NCI-H1417 (cell line): ENCODE measurements at regions not wholly inside any gene's neighbourhood (a gene's known extent, or its start where the extent isn't known, plus 50 kb on each side); places are given as distances from the start of the nearest gene placed in this dataset.
A peak's percentile ranks its signal among the peaks of the same experiment; 100 is the strongest.

ENCODE experiments used
- DNase-seq, 3 experiments: peaks; one replicate each; lab custom pipeline; 2025; lab: John Stamatoyannopoulos, UW

GRCh38 chr5:164680812-164681520 lies 1175.5 kb downstream of the MAT2B start:
- no peak for DNase-seq

DNA sequence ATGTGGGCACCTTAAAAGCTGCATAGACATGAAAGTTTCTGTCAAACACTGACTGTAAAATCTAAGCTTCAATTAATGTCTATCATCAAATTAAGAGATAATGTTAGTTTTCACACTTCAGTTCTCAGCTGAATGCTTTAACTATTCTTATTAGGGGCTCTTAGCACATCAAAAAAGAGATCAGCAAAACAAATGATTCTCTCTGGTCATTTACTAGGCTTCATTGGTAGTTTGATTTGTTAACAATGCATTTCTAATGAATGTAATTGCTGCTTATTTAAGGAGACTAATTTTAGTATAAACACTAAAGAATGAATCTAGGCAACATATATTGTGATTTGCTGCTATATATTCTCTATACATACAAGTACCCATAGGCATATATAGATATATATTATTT lies 1182.0 kb downstream of the MAT2B start:
- no peak for DNase-seq

DNA sequence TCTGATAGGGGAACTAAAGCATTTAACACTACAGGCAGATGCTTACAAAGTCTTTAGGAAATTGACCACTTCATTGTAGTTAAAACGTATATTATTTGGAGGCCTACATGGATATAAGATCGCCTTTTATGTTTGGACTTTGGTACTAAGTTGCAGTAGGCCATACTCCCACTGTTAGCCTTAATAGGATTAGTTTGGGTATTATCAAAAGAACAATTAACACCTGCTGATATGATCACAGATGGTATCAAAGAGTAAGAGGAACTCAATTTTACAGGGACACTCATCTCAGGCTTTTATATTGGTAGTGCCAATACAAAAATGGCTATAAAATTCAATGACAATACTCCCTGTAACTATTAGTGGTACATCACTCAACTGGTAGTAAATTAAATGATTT lies 1183.0 kb downstream of the MAT2B start:
- DNase-seq: peak in 1 of 3 experiments; percentile 63

GRCh38 chr5:164708831-164709230 lies 1203.4 kb downstream of the MAT2B start:
- DNase-seq: peak in 2 of 3 experiments; percentile 18 to 69

DNA sequence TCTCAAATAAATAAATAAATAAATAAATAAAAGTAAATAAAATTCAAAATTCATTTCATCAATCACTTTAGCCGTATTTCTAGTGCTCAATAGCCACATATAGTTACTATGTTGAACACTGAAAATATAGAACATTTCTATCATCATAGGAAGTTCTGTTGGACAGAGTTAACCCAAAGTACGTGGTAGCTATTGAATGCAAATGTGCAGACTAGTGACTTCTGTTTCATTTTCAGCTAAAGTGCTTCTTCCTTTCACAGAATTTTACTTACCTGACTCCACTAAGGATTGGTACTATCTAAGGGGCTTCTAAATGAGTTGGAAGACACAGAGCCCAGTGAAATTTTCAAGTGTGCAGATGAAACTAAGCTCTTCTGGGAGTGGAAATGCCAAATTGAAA lies 1208.3 kb downstream of the MAT2B start:
- no peak for DNase-seq

DNA sequence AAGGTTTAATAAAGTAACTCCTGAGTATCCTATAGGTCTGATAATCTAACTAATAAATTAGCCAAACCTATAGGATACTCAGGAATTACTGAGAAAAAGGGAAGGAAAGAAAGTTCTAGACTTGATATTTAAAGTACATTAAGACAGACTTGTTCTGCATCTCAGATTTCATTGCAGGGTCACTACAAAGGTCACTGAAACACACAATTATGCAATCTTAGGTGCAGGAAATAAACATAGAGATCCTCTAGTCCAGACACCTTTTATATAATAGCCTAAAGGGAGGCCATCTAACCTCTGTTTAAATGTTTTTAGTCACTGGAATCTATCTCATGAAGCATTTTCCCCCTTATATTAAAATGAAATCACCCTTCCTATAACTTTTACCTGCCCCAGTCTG lies 1215.7 kb downstream of the MAT2B start:
- no peak for DNase-seq

DNA sequence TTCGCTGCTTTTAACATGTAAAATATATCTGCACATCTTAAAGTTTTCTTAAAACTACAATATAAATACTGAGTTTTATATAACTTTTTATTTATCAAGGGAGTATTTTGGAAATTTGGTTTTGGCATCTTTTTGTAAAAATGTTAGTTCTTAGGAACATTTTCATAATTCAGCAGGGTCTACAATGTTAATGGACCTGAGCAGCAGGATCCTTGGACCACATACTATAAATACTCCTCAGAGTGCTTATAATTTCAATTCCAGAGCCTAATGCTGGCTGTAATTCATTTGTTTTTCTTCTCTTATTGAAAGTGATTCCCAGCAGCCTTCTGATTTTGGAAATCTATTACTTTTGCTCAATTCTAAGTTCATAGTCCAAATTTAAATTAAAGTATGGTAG lies 1216.2 kb downstream of the MAT2B start:
- no peak for DNase-seq

DNA sequence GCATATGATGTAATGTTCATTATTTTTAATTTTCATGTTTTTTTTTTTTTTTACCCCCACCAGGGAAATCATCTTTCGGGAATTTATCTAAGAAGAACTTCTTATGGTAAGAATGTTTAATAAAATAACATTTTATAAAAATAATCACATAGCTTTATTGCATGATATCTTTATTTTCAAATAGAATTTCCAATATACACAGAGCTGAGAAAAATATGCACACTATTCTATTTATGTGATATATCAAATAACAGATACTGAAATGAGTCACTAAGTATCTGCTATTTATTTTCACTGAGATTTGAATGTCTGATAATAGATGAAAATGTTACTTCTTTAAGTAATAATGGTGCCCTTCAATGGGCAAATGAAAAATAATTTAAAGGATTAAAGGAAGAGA lies 1217.3 kb downstream of the MAT2B start:
- no peak for DNase-seq

GRCh38 chr5:164727012-164727411 lies 1221.6 kb downstream of the MAT2B start:
- DNase-seq: no peak

DNA sequence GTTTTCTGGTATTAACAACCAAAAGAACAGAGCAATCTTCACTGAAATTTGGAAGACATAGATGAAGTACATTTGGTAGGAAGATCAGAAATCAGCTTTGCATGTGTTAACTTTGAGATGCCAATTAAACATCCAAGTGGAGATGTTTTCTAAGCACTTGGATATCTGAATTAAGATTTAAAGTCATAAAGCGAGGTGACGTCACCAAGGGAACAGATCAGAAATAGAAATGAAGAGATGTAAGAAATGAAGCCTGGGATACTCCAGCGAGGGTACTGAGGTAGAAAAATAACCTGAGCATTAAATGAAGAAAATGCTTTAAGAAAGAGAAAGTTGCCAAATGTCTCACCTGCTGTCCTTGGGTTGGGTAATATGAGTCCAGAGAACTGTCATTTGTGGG lies 1223.3 kb downstream of the MAT2B start:
- no peak for DNase-seq

- peak in 1 of 3 experiments; percentile 18 for DNase-seq
Observed at GRCh38 chr5:164735334-164735733, 1229.9 kb downstream of the MAT2B start.

DNA sequence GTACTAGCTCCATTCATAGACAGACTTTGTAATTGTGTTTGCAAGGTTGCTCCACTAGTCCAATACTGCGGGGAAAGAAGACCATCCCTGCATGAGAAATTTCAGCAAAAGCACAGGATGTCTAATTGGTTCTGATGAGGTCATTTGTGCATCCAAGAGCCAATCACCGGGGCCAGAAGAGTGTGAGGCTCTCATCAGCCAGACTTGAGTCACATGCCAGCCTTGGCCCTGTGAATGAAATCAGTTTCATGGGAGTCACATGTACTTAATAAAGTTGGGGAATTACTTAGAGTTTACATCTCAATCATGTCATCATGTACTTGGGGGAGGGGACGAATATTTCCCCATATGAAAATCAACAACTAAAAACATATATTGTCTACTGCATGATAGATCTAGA lies 1236.0 kb downstream of the MAT2B start:
- no peak for DNase-seq

DNA sequence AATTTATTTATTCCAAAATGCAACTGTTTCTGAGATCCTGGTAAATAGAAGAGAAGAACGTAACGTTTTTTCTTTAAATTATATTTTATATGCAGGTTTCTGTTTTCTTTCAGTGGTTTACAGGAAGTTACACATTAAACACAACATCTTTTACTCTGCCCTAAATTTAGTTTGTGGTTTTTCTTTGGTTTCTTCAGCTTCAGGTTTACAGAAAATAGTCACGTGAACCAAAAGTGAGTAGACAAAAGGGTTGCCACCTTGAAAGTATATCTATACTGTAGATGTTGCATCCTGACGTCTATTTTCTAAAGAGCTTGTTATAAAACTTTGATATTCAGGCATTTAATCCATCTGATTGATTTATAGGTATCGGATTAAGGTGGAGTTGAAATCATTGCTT lies 1236.6 kb downstream of the MAT2B start:
- no peak for DNase-seq

DNA sequence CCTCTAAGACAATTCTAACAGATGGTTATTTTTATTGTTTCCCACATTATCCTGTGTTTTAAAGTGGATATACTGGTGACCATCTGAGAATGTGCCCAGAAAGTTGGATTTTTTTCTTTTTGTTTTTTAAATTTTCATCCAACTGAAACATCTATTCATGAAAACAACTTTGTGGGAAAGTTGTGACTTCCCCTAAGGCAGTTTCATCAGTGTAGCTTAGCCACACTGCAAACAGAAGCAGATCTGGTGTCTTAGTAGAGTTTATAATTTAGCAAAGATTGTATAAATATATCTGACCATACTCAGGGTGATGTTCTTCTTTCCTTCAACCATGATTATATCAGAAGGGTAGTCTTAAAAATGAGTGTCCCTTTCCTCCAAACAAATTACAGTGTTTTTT lies 1241.3 kb downstream of the MAT2B start:
- no peak for DNase-seq

- DNase-seq: no peak
Observed at GRCh38 chr5:164747371-164747770, 1242.0 kb downstream of the MAT2B start.

GRCh38 chr5:164748861-164749260 lies 1243.4 kb downstream of the MAT2B start:
- no peak for DNase-seq

DNA sequence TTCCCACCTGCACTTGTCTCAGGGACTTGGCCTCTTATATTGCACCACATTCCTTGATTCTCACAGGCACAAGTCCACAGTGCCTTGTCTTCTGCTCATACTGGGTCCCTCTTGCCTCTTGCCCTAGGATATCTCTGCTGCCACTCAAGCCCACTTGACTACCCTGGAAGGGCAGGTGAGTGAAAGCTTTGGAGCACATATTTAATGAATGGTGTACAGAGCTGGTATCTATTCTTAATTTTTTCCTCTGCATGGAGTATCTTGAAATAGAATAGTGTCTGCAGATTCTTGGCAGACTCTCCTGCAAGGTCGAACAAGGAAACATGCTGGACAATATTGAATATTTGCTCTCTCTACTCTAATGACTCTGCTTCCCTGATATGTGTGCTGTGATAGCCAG lies 1248.0 kb downstream of the MAT2B start:
- no peak for DNase-seq

DNA sequence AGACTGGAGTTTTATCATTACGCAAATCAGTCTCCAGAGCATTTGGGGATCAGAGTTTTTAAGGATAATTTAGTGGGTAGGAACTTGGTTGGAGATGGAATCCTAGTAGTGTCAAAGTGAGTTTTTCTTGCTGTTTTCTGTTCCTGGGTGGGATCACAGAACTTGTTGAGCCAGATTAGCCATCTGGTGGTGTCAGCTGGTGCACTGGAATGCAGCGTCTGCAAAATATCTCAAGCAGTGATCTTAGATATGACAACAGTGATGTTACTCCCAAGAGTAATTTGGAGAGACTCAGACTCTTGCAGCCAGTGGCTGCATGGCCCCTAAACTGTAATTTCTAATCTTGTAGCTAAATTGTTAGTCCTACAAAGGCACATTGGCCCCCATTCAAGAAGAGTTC lies 1257.8 kb downstream of the MAT2B start:
- no peak for DNase-seq

DNA sequence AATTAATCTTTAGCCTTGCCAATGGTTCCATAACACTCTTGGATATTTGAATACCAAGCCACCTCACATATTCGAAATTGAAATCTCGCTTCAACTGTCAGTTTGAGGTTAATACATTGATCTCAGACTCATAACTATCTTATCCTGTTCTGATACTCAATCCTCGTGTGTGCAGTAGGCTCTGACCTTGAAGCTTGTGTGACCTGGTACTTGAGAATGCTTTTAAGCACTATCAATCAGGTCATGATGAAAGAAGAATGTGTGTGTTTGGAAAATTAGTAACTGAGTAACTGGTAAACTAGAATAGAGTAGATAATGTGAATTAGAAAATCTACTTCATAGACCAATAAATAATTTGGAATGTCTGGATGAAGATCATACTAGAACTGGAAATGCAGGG lies 1266.7 kb downstream of the MAT2B start:
- no peak for DNase-seq

DNA sequence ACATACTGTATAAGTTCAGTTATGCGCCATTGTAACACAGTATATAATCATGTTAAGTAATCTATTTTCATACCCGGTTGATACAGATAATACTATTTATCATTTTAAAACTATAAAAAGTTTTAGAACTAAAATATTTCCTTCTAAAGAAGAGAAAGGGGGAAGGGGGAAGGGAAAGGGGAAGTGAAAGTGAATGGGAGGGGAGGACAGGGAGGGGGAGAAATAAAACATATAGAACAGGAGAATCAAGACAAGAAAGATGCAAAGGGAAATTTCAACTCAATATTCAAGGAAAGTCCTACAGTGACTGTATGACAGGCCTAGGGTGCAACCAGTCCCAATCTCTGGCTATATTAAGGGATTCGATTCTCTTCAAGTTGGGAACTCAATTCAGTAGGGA lies 1278.8 kb downstream of the MAT2B start:
- no peak for DNase-seq

- DNase-seq: peak in 1 of 3 experiments; percentile 15
Observed at GRCh38 chr5:164798110-164798509, 1292.7 kb downstream of the MAT2B start.

DNA sequence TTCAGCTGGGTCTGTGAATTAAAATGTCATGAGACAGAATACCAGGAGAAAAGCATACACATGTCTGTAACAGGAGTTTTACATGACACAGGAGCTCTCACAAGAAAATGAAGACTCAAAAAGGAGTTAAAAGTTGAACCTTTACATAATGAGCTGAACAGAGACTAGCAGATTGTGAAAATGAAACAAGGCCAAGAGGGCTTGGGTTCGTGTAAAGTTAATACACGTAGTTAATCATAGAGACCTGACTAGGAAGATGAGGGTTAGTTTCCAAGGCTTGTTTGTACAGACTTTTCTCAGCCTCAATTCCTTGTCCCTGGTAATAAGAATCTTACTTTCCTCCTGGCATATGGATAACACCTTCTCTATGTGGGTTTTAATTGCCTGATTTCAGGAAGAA lies 1294.0 kb downstream of the MAT2B start:
- DNase-seq: no peak

- no peak for DNase-seq
Observed at GRCh38 chr5:164801910-164802309, 1296.5 kb downstream of the MAT2B start.

DNA sequence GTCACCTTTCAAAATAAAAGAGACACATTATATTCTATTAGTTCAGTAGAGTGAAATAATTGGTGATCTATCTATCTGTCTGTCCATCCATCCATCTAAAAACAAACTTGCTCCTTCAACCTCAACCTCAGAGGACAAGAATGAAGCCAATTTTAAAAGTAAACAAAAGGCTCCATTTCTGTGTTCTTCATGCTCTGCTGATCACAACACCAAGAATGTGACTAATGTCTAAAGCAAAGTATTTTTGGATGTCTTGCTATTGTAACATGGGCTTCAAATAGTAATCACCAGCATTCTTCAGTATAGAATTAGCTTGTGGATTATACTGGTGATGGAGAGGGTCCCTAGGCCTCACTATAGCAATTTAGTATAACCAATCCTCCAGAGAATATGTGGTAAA lies 1304.4 kb downstream of the MAT2B start:
- peak in 1 of 3 experiments; percentile 6 for DNase-seq
